GM12878 (cell line): ENCODE measurements at regions not wholly inside any gene's neighbourhood (a gene's known extent, or its start where the extent isn't known, plus 50 kb on each side); places are given as distances from the start of the nearest gene placed in this dataset.

Experiments used
- ATAC-seq: fragments of 200-7000 bp; cut with Tn5 transposase; 3 replicates; pipeline ENCODE4 v1.9.1; 2020; ENCODE audit warnings: mild to moderate bottlenecking, moderate library complexity
- BruUV-seq: library from RNA; stranded (reverse); fragments of 400-500 nt; replicated peaks from 2 replicates; lab custom pipeline; 2021; lab: Mats Ljungman, UMichigan
- CTCF ChIA-PET: fragments of 300-600 bp; sonication (Branson Sonifier 250); formaldehyde crosslinking; extraction: SDS; loops from one replicate; lab custom pipeline; 2021; ENCODE audit warnings: inconsistent platforms; lab: Yijun Ruan, JAX
- POLR2A ChIA-PET: fragments of 350-600 bp; formaldehyde crosslinking; extraction: SDS; loops from one replicate; lab custom pipeline; 2021; ENCODE audit warnings: inconsistent platforms; lab: Charles Lee
- RAD21 ChIA-PET: fragments of 300-600 bp; sonication (Branson Sonifier 250); formaldehyde crosslinking; loops from one replicate; lab custom pipeline; 2023; ENCODE audit warnings: antibody characterized with exemption; ENCODE audit not compliant: unreplicated experiment; lab: Charles Lee
- SMC1A ChIA-PET: fragments of 300-600 bp; sonication (Branson Sonifier 250); formaldehyde crosslinking; loops from one replicate; lab custom pipeline; 2023; ENCODE audit not compliant: unreplicated experiment, uncharacterized antibody; lab: Charles Lee
- DNase-seq: peaks from one replicate; pipeline ENCODE4 v3.0.0-alpha.2; 2011; ENCODE audit warnings: low read depth, low spot score
- FAIRE-seq: peaks from 3 replicates; lab custom pipeline; 2011; peaks lifted over from hg19 to GRCh38; lab: Jason Lieb, UNC
- H2AFZ ChIP-seq: 2 replicates; pipeline ENCODE4 v1.6.0; 2011; ENCODE audit warnings: low read depth, low read length, control low read depth; ENCODE audit not compliant: control insufficient read depth
- H3K27ac ChIP-seq: 2 replicates; pipeline ENCODE4 v1.5.1; 2011; ENCODE audit warnings: control low read depth; ENCODE audit not compliant: control insufficient read depth, insufficient read depth
- H3K27me3 ChIP-seq, 2 experiments: replicated peaks in 1 of 2; 2 replicates each; pipeline versions ENCODE4 v1.6.0 to v1.6.1; 2011; ENCODE audit warnings: low read length in 1 of 2; ENCODE audit not compliant: control insufficient read depth in 2 of 2, insufficient read depth in 2 of 2
- H3K36me3 ChIP-seq, 2 experiments: 2 replicates each; pipeline ENCODE4 v1.5.1; 2011; ENCODE audit warnings: low read length in 1 of 2; ENCODE audit not compliant: control insufficient read depth in 2 of 2, insufficient read depth in 2 of 2
- H3K4me1 ChIP-seq: 2 replicates; pipeline ENCODE4 v1.6.1; 2011; ENCODE audit warnings: mild to moderate bottlenecking, low read length, moderate library complexity, mixed read lengths; ENCODE audit not compliant: control insufficient read depth, insufficient read depth
- H3K4me2 ChIP-seq: 2 replicates; pipeline ENCODE4 v1.6.0; 2011; ENCODE audit warnings: control low read depth; ENCODE audit not compliant: control insufficient read depth, insufficient read depth
- H3K4me3 ChIP-seq: fragments of 200-600 bp; sonication (generic); 2 replicates; pipeline ENCODE4 v1.5.1; 2016
- H3K79me2 ChIP-seq: 2 replicates; pipeline ENCODE4 v1.6.0; 2011; ENCODE audit warnings: low read length; ENCODE audit not compliant: control insufficient read depth, insufficient read depth
- H3K9ac ChIP-seq: 2 replicates; pipeline ENCODE4 v1.8.0; 2011; ENCODE audit warnings: low read length, control low read depth, mixed read lengths; ENCODE audit not compliant: control insufficient read depth, insufficient read depth
- H3K9me3 ChIP-seq: replicated peaks from 3 replicates; pipeline ENCODE4 v1.5.1; 2011; ENCODE audit warnings: mild to moderate bottlenecking, low read length; ENCODE audit not compliant: control insufficient read depth, insufficient read depth
- H4K20me1 ChIP-seq: 2 replicates; pipeline ENCODE4 v1.6.0; 2011; ENCODE audit not compliant: control insufficient read depth, insufficient read depth
- CREB1 ChIP-seq: IDR thresholded peaks from 2 replicates; pipeline ENCODE4 v1.6.1; 2012; ENCODE audit warnings: low read depth, mild to moderate bottlenecking, inconsistent platforms
- DPF2 ChIP-seq: fragments of 450-650 bp; IDR thresholded peaks from 2 replicates; pipeline ENCODE4 v1.6.1; 2017; ENCODE audit warnings: mild to moderate bottlenecking
- HDGF ChIP-seq: fragments of 450-650 bp; IDR thresholded peaks from 2 replicates; pipeline ENCODE4 v1.6.1; 2016; ENCODE audit warnings: antibody characterized with exemption
- HSF1 ChIP-seq: fragments of 150-350 bp; IDR thresholded peaks from 2 replicates; pipeline ENCODE4 v1.6.1; 2014; ENCODE audit warnings: mild to moderate bottlenecking, low read depth, low read length
- MLLT1 ChIP-seq: fragments of 450-650 bp; IDR thresholded peaks from 2 replicates; pipeline ENCODE4 v1.6.1; 2016; ENCODE audit warnings: mild to moderate bottlenecking
- NFYA ChIP-seq: IDR thresholded peaks from 2 replicates; pipeline ENCODE4 v1.6.1; 2011; ENCODE audit warnings: low read depth, mild to moderate bottlenecking, low read length, improper control_type of control experiment, borderline replicate concordance
- NFYB ChIP-seq: IDR thresholded peaks from 2 replicates; pipeline ENCODE4 v1.6.1; 2011; ENCODE audit warnings: low read depth, mild to moderate bottlenecking, low read length, improper control_type of control experiment, moderate library complexity; ENCODE audit not compliant: insufficient read depth
- POLR2AphosphoS2 ChIP-seq: IDR thresholded peaks from 2 replicates; pipeline ENCODE4 v1.6.1; 2011; ENCODE audit warnings: low read depth, mild to moderate bottlenecking, low read length, improper control_type of control experiment, moderate library complexity
- POU2F2 ChIP-seq: IDR thresholded peaks from 3 replicates; pipeline ENCODE4 v1.6.1; 2011; ENCODE audit warnings: low read depth, mild to moderate bottlenecking, low read length, borderline replicate concordance
- RAD51 ChIP-seq: fragments of 450-650 bp; IDR thresholded peaks from 2 replicates; pipeline ENCODE4 v1.6.1; 2016; ENCODE audit warnings: moderate library complexity, mild to moderate bottlenecking, inconsistent platforms
- RELA ChIP-seq: fragments of 450-650 bp; IDR thresholded peaks from 2 replicates; pipeline ENCODE4 v1.8.0; 2014; ENCODE audit warnings: borderline replicate concordance; ENCODE audit not compliant: partially characterized antibody
- RELB ChIP-seq: fragments of 450-650 bp; IDR thresholded peaks from 2 replicates; pipeline ENCODE4 v1.6.1; 2017; ENCODE audit warnings: low read depth, mild to moderate bottlenecking, moderate library complexity
- SIX5 ChIP-seq: IDR thresholded peaks from 2 replicates; pipeline ENCODE4 v1.6.1; 2011; ENCODE audit warnings: mild to moderate bottlenecking, low read depth, low read length, moderate library complexity; ENCODE audit not compliant: severe bottlenecking
- SRF ChIP-seq, 2 experiments: IDR thresholded peaks; 2 replicates each; pipeline ENCODE4 v1.6.1; 2011; ENCODE audit warnings: low read depth in 2 of 2, low read length in 2 of 2, mild to moderate bottlenecking in 1 of 2, moderate library complexity in 1 of 2
- STAT1 ChIP-seq: fragments of 450-650 bp; conservative IDR thresholded peaks from 2 replicates; pipeline ENCODE4 v1.6.1; 2014; ENCODE audit warnings: antibody characterized with exemption, mild to moderate bottlenecking
- ZNF622 ChIP-seq: fragments of 450-650 bp; IDR thresholded peaks from 2 replicates; pipeline ENCODE4 v1.6.1; 2017; ENCODE audit warnings: mild to moderate bottlenecking, inconsistent platforms
- WGBS: methylation state at CpG from one replicate; pipeline ENCODE4 v1.1.6; 2016; ENCODE audit warnings: low lambda C conversion rate; ENCODE audit not compliant: insufficient replicate concordance, insufficient coverage; ENCODE audit errors: missing lambda C conversion rate; 5-methylcytosine and 5-hydroxymethylcytosine counted together
- in situ Hi-C: fragments of 300-500 bp; cut with MboI; formaldehyde crosslinking; loops from 9 replicates; pipeline ENCODE4 v1.14.3; 2018; ENCODE audit warnings: mixed read lengths
- intact Hi-C: fragments of 100-400 bp; cut with micrococcal nuclease; formaldehyde crosslinking; loops from one replicate; pipeline ENCODE4 v1.14.2; 2022; ENCODE audit not compliant: unreplicated experiment

GRCh38 chr12:84222841-84223240, 689.8 kb downstream of the SLC6A15 start (continued):
- TF ChIP-seq RAD51: no peak
- TF ChIP-seq RELB: no peak
- TF ChIP-seq NFYA: no peak
- TF ChIP-seq SRF (IDR thresholded peaks at IDR 0.05; ENCODE audit: low read depth in 2 of 2, low read length in 2 of 2): no peak
- no peak for TF ChIP-seq MLLT1

GRCh38 chr12:84218406-84218805, 694.2 kb downstream of the SLC6A15 start:
- FAIRE-seq (no peak), DNase-seq (no peak), ATAC-seq (no peak)
- Histone ChIP-seq H3K79me2 (no peaks in the 10 kb centered on the region), H3K4me1 (no peaks in the 10 kb centered on the region), H3K4me3 (no peak overlapping the region), H3K4me2 (no peak overlapping the region), H3K9me3 (no peaks in the 10 kb centered on the region), H3K27me3 (no peaks in the 10 kb centered on the region), H3K9ac (no peak overlapping the region), H4K20me1 (no peaks in the 10 kb centered on the region), H3K27ac (no peak overlapping the region), H3K36me3 (no peaks in the 10 kb centered on the region), H2AFZ (no peak overlapping the region)
- CTCF ChIA-PET: no interaction called here
- in situ Hi-C loops: no loop called here
- intact Hi-C loops: no loop called here
- WGBS: 0% methylated on average over 1 of the region's 1 CpG
- POLR2A ChIA-PET: no interaction called here
- RAD21 ChIA-PET: no interaction called here
- no peak for TF ChIP-seq POLR2AphosphoS2
- no peak for TF ChIP-seq DPF2
- TF ChIP-seq STAT1: no peak
- TF ChIP-seq POU2F2: no peak
- no peak for TF ChIP-seq HDGF
- no peak for TF ChIP-seq HSF1
- TF ChIP-seq CREB1: no peak
- no peak for TF ChIP-seq ZNF622
- TF ChIP-seq RELA: no peak
- TF ChIP-seq SIX5: no peak
- TF ChIP-seq NFYB: no peak
- BruUV-seq: no TSS peak
- SMC1A ChIA-PET: no interaction called here
